IMR-90 (cell line): ENCODE measurements at regions not wholly inside any gene's neighbourhood (a gene's known extent, or its start where the extent isn't known, plus 50 kb on each side); places are given as distances from the start of the nearest gene placed in this dataset.

Experiments
- ATAC-seq: fragments of 200-7000 bp; cut with Tn5 transposase; 2 replicates; pipeline ENCODE4 v1.9.1; 2020; ENCODE audit warnings: low read depth, mild to moderate bottlenecking, moderate library complexity
- BruUV-seq: library from RNA; stranded (reverse); fragments of 400-500 nt; replicated peaks from 2 replicates; lab custom pipeline; 2021; lab: Mats Ljungman, UMichigan
- CTCF ChIA-PET: fragments of 300-600 bp; formaldehyde crosslinking; extraction: SDS; loops from one replicate; lab custom pipeline; 2021; ENCODE audit warnings: antibody characterized with exemption; lab: Yijun Ruan, JAX
- POLR2A ChIA-PET: fragments of 300-600 bp; sonication (Branson Sonifier 250); formaldehyde crosslinking; loops from one replicate; lab custom pipeline; 2022; ENCODE audit warnings: antibody characterized with exemption; ENCODE audit not compliant: unreplicated experiment; lab: Charles Lee
- DNase-seq: peaks from one replicate; pipeline ENCODE4 v3.0.0; 2013
- H2AFZ ChIP-seq: replicated peaks from 2 replicates; pipeline ENCODE3; 2013; ENCODE audit warnings: low read length, mild to moderate bottlenecking; ENCODE audit not compliant: poor library complexity
- H2AK5ac ChIP-seq: 2 replicates; pipeline ENCODE4 v1.6.1; 2013; ENCODE audit warnings: low read depth, low read length, inconsistent platforms
- H2AK9ac ChIP-seq: replicated peaks from 2 replicates; pipeline ENCODE3; 2013; ENCODE audit warnings: mild to moderate bottlenecking, low read depth, low read length, moderate library complexity; ENCODE audit not compliant: poor library complexity
- H2BK120ac ChIP-seq: 2 replicates; pipeline ENCODE4 v1.6.1; 2013; ENCODE audit warnings: low read depth, low read length, inconsistent platforms
- H2BK15ac ChIP-seq: 3 replicates; pipeline ENCODE4 v1.6.1; 2013; ENCODE audit warnings: low read depth, low read length, inconsistent platforms
- H2BK20ac ChIP-seq: 2 replicates; pipeline ENCODE4 v1.6.1; 2013; ENCODE audit warnings: low read depth, mild to moderate bottlenecking, inconsistent platforms, low read length, moderate library complexity
- H2BK5ac ChIP-seq: 2 replicates; pipeline ENCODE4 v1.6.1; 2013; ENCODE audit warnings: mild to moderate bottlenecking, low read depth, low read length, inconsistent platforms; ENCODE audit not compliant: poor library complexity, severe bottlenecking
- H3K14ac ChIP-seq: replicated peaks from 2 replicates; pipeline ENCODE4 v1.6.1; 2013; ENCODE audit warnings: low read depth, low read length, inconsistent platforms
- H3K18ac ChIP-seq: 2 replicates; pipeline ENCODE4 v1.6.1; 2013; ENCODE audit warnings: low read depth, low read length, control low read depth
- H3K23ac ChIP-seq: 2 replicates; pipeline ENCODE4 v1.6.1; 2013; ENCODE audit warnings: low read depth, low read length, inconsistent platforms
- H3K27ac ChIP-seq: 2 replicates; pipeline ENCODE4 v1.5.1; 2013; ENCODE audit warnings: mild to moderate bottlenecking, control low read depth, low read length; ENCODE audit not compliant: insufficient read depth
- H3K27me3 ChIP-seq: 2 replicates; pipeline ENCODE4 v1.6.1; 2013; ENCODE audit warnings: low read length; ENCODE audit not compliant: control insufficient read depth, insufficient read depth
- H3K36me3 ChIP-seq: 2 replicates; pipeline ENCODE4 v1.6.1; 2013; ENCODE audit warnings: low read length, mixed read lengths; ENCODE audit not compliant: control insufficient read depth, insufficient read depth
- H3K4ac ChIP-seq: 2 replicates; pipeline ENCODE4 v1.6.1; 2013; ENCODE audit warnings: low read depth, low read length, inconsistent platforms
- H3K4me1 ChIP-seq: 2 replicates; pipeline ENCODE4 v1.6.1; 2013; ENCODE audit warnings: low read length, mixed read lengths; ENCODE audit not compliant: control insufficient read depth, insufficient read depth
- H3K4me2 ChIP-seq: 2 replicates; pipeline ENCODE4 v1.6.1; 2013; ENCODE audit warnings: low read depth, mild to moderate bottlenecking, control low read depth, low read length, moderate library complexity
- H3K4me3 ChIP-seq: 2 replicates; pipeline ENCODE4 v1.5.1; 2013; ENCODE audit warnings: low read depth, mild to moderate bottlenecking, control low read depth, low read length, moderate library complexity; ENCODE audit not compliant: insufficient read depth
- H3K56ac ChIP-seq: 2 replicates; pipeline ENCODE4 v1.6.1; 2013; ENCODE audit warnings: low read length, inconsistent platforms; ENCODE audit not compliant: insufficient read depth; ENCODE audit errors: extremely low read depth
- H3K79me1 ChIP-seq, 2 experiments: 2 replicates each; pipeline ENCODE4 v1.6.1; 2013; ENCODE audit warnings: low read length in 2 of 2, inconsistent platforms in 1 of 2, low read depth in 1 of 2
- H3K9ac ChIP-seq: 2 replicates; pipeline ENCODE4 v1.6.1; 2013; ENCODE audit warnings: low read depth, low read length, control low read depth
- H3K9me1 ChIP-seq: 2 replicates; pipeline ENCODE4 v1.6.1; 2013; ENCODE audit warnings: low read length, inconsistent platforms; ENCODE audit not compliant: insufficient read depth
- H3K9me3 ChIP-seq: 2 replicates; pipeline ENCODE4 v1.6.1; 2013; ENCODE audit warnings: low read length; ENCODE audit not compliant: control insufficient read depth, insufficient read depth
- H4K20me1 ChIP-seq: 2 replicates; pipeline ENCODE4 v1.6.1; 2013; ENCODE audit warnings: low read length, inconsistent platforms; ENCODE audit not compliant: insufficient read depth
- H4K5ac ChIP-seq: 2 replicates; pipeline ENCODE4 v1.6.1; 2013; ENCODE audit warnings: mild to moderate bottlenecking, low read depth, low read length, control low read depth
- H4K8ac ChIP-seq, 2 experiments: 2 replicates each; pipeline ENCODE4 v1.6.1; 2013; ENCODE audit warnings: low read depth in 2 of 2, low read length in 2 of 2, control low read depth in 1 of 2, inconsistent platforms in 1 of 2
- H4K91ac ChIP-seq: 2 replicates; pipeline ENCODE4 v1.6.1; 2013; ENCODE audit warnings: low read depth, low read length, inconsistent platforms; ENCODE audit not compliant: insufficient read depth
- BHLHE40 ChIP-seq: fragments of 150-350 bp; IDR thresholded peaks from 2 replicates; pipeline ENCODE4 v1.6.1; 2016; ENCODE audit warnings: mild to moderate bottlenecking, low read depth, low read length
- CEBPB ChIP-seq: IDR thresholded peaks from 2 replicates; pipeline ENCODE4 v1.6.1; 2012; ENCODE audit warnings: low read depth, low read length, improper control_type of control experiment
- CHD1 ChIP-seq: IDR thresholded peaks from 2 replicates; pipeline ENCODE4 v1.6.1; 2012; ENCODE audit warnings: low read depth, low read length, improper control_type of control experiment
- CTCF ChIP-seq: conservative IDR thresholded peaks from 2 replicates; pipeline ENCODE4 v1.5.1; 2012; ENCODE audit warnings: mild to moderate bottlenecking, low read depth, low read length, improper control_type of control experiment
- ELK1 ChIP-seq: fragments of 150-350 bp; IDR thresholded peaks from 2 replicates; pipeline ENCODE4 v1.6.1; 2016; ENCODE audit warnings: low read depth, mild to moderate bottlenecking, low read length, moderate library complexity, borderline replicate concordance
- FOS ChIP-seq: fragments of 150-350 bp; IDR thresholded peaks from 2 replicates; pipeline ENCODE4 v1.6.1; 2016; ENCODE audit warnings: low read depth, low read length
- MAFK ChIP-seq: IDR thresholded peaks from 2 replicates; pipeline ENCODE4 v1.6.1; 2012; ENCODE audit warnings: low read depth, low read length, improper control_type of control experiment
- MAZ ChIP-seq: IDR thresholded peaks from 2 replicates; pipeline ENCODE4 v1.6.1; 2012; ENCODE audit warnings: low read depth, mild to moderate bottlenecking, low read length, improper control_type of control experiment, moderate library complexity, borderline replicate concordance
- MXI1 ChIP-seq: IDR thresholded peaks from 2 replicates; pipeline ENCODE4 v1.6.1; 2012; ENCODE audit warnings: low read depth, mild to moderate bottlenecking, low read length, moderate library complexity, borderline replicate concordance
- NFE2L2 ChIP-seq: fragments of 150-350 bp; IDR thresholded peaks from 2 replicates; pipeline ENCODE4 v1.6.1; 2016; ENCODE audit warnings: low read depth, mild to moderate bottlenecking, low read length
- POLR2A ChIP-seq: IDR thresholded peaks from 2 replicates; pipeline ENCODE4 v1.6.1; 2012; ENCODE audit warnings: mild to moderate bottlenecking, low read depth, low read length
- RAD21 ChIP-seq: IDR thresholded peaks from 2 replicates; pipeline ENCODE4 v1.6.1; 2012; ENCODE audit warnings: low read length, improper control_type of control experiment
- RFX5 ChIP-seq: IDR thresholded peaks from 2 replicates; pipeline ENCODE4 v1.8.0; 2012; ENCODE audit warnings: low read depth, mild to moderate bottlenecking, low read length, moderate library complexity
- SMC3 ChIP-seq: fragments of 150-350 bp; IDR thresholded peaks from 2 replicates; pipeline ENCODE4 v1.6.1; 2016; ENCODE audit warnings: low read depth, mild to moderate bottlenecking, antibody characterized with exemption, low read length, moderate library complexity
- WGBS, 2 experiments: methylation state at CpG; one replicate each; pipeline versions ENCODE4 v1.1.5 to v1.1.7; 2013; ENCODE audit warnings: missing lambda C conversion rate in 2 of 2; ENCODE audit not compliant: insufficient read length in 1 of 2; ENCODE audit errors: extremely low coverage in 2 of 2; 5-methylcytosine and 5-hydroxymethylcytosine counted together
- dilution Hi-C: fragments of 300-500 bp; cut with HindIII; formaldehyde crosslinking; loops from one replicate; pipeline ENCODE4 v1.14.3; 2018; ENCODE audit warnings: low sequenced_read_pairs; ENCODE audit not compliant: unreplicated experiment
- in situ Hi-C: fragments of 300-500 bp; cut with MboI; formaldehyde crosslinking; loops from 3 replicates; pipeline ENCODE4 v1.14.3; 2019; ENCODE audit warnings: low sequenced_read_pairs, inconsistent platforms, mixed read lengths
- intact Hi-C: fragments of 100-400 bp; cut with micrococcal nuclease; formaldehyde crosslinking; loops from 2 replicates; pipeline ENCODE4 v1.10.0; 2022
- TF ChIP-seq, protein P1 (sequence below): fragments of 150-350 bp; IDR thresholded peaks from 2 replicates; pipeline ENCODE4 v1.6.1; 2017; ENCODE audit warnings: mild to moderate bottlenecking, antibody characterized with exemption, low read length, low read depth

GRCh38 chr1:22329148-22329515, 122.5 kb upstream of the ZBTB40 start:
- Histone ChIP-seq H4K91ac (no peak overlapping the region), H3K4me2 (no peak overlapping the region), H3K27me3 (peaks cover 65% of the 10 kb centered on the region), H3K27ac (no peak overlapping the region), H2AFZ (no peak overlapping the region), H3K4me3 (no peak overlapping the region), H3K79me1 (no peaks in the 10 kb centered on the region), H3K18ac (no peak overlapping the region), H2BK120ac (no peak overlapping the region), H3K23ac (no peak overlapping the region), H2BK20ac (no peak overlapping the region), H3K9me1 (no peaks in the 10 kb centered on the region), H3K4ac (no peak overlapping the region), H4K8ac (no peak overlapping the region), H3K9me3 (no peaks in the 10 kb centered on the region; the same call in 1 of the 2 replicates), H3K36me3 (no peaks in the 10 kb centered on the region), H2BK15ac (no peak overlapping the region), H3K56ac (no peak overlapping the region), H4K20me1 (no peaks in the 10 kb centered on the region), H3K9ac (no peak overlapping the region), H2AK5ac (no peak overlapping the region), H4K5ac (no peak overlapping the region), H2BK5ac (no peak overlapping the region), H3K4me1 (no peaks in the 10 kb centered on the region), H2AK9ac (no peak overlapping the region), H3K14ac (no peak overlapping the region)
- BruUV-seq = no TSS peak
- DNase-seq = no peak
- CTCF ChIA-PET = no interaction called here
- intact Hi-C loops = no loop called here
- POLR2A ChIA-PET = no interaction called here
- dilution Hi-C loops = no loop called here
- no peak for TF ChIP-seq MAFK
- TF ChIP-seq NFE2L2 = no peak
- TF ChIP-seq ELK1 = no peak
- TF ChIP-seq MXI1 = no peak
- no peak for TF ChIP-seq FOS
- TF ChIP-seq CEBPB = no peak
- TF ChIP-seq, protein P1, sequence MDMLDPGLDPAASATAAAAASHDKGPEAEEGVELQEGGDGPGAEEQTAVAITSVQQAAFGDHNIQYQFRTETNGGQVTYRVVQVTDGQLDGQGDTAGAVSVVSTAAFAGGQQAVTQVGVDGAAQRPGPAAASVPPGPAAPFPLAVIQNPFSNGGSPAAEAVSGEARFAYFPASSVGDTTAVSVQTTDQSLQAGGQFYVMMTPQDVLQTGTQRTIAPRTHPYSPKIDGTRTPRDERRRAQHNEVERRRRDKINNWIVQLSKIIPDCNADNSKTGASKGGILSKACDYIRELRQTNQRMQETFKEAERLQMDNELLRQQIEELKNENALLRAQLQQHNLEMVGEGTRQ = no peak
- TF ChIP-seq CTCF = no peak
- TF ChIP-seq MAZ = no peak
- no peak for TF ChIP-seq RFX5
- no peak for TF ChIP-seq SMC3
- TF ChIP-seq POLR2A = no peak
- TF ChIP-seq RAD21 = no peak
- no peak for TF ChIP-seq CHD1
- TF ChIP-seq BHLHE40 = no peak
- in situ Hi-C loops = no loop called here
- ATAC-seq = no peak
- 50% methylated on average over 2 of the region's 9 CpGs; no CpG with 5 or more reads in 1 of the 2 experiments for WGBS, 2 experiments
